ENCODE measurements at regions not wholly inside any gene's neighbourhood (a gene's known extent, or its start where the extent isn't known, plus 50 kb on each side); places are given as distances from the start of the nearest gene placed in this dataset.

- intact Hi-C loops (cut with micrococcal nuclease) = no loop called here
These were observed 200.5 kb upstream of the NLRP1 start for GRCh38 chr17:5784791-5785190.

GRCh38 chr17:5785338-5785737, 201.0 kb upstream of the NLRP1 start:
- intact Hi-C loops (cut with micrococcal nuclease) = no loop called here

- intact Hi-C loops (cut with micrococcal nuclease) = no loop called here
These were observed 201.7 kb upstream of the NLRP1 start for GRCh38 chr17:5785867-5786509.

GRCh38 chr17:5786510-5786875, 202.2 kb upstream of the NLRP1 start:
- intact Hi-C loops (cut with micrococcal nuclease) = no loop called here

GRCh38 chr17:5788266-5788900, 204.1 kb upstream of the NLRP1 start:
- intact Hi-C loops (cut with micrococcal nuclease) = no loop called here

- intact Hi-C loops (cut with micrococcal nuclease) = no loop called here
These were observed 205.2 kb upstream of the NLRP1 start for GRCh38 chr17:5789528-5789927.

GRCh38 chr17:5793157-5793556, 208.8 kb upstream of the NLRP1 start:
- intact Hi-C loops (cut with micrococcal nuclease) = no loop called here

GRCh38 chr17:5793899-5794298, 209.6 kb upstream of the NLRP1 start:
- intact Hi-C loops (cut with micrococcal nuclease) = no loop called here

GRCh38 chr17:5794385-5794784, 210.1 kb upstream of the NLRP1 start:
- intact Hi-C loops (cut with micrococcal nuclease) = no loop called here

GRCh38 chr17:5794881-5795506, 210.7 kb upstream of the NLRP1 start:
- intact Hi-C loops (cut with micrococcal nuclease) = no loop called here

GRCh38 chr17:5797447-5798050, 213.2 kb upstream of the NLRP1 start:
- intact Hi-C loops (cut with micrococcal nuclease) = no loop called here

GRCh38 chr17:5798094-5798493, 213.8 kb upstream of the NLRP1 start:
- intact Hi-C loops (cut with micrococcal nuclease) = no loop called here

GRCh38 chr17:5800131-5800530, 215.8 kb upstream of the NLRP1 start:
- intact Hi-C loops (cut with micrococcal nuclease) = no loop called here

- intact Hi-C loops (cut with micrococcal nuclease) = no loop called here
These were observed 216.3 kb upstream of the NLRP1 start for GRCh38 chr17:5800646-5801045.

- intact Hi-C loops (cut with micrococcal nuclease) = no loop called here
These were observed 219.9 kb upstream of the NLRP1 start for GRCh38 chr17:5804251-5804650.

GRCh38 chr17:5809056-5809455, 224.7 kb upstream of the NLRP1 start:
- intact Hi-C loops (cut with micrococcal nuclease) = no loop called here

GRCh38 chr17:5809580-5810188, 225.4 kb upstream of the NLRP1 start:
- intact Hi-C loops (cut with micrococcal nuclease) = no loop called here

- intact Hi-C loops (cut with micrococcal nuclease) = no loop called here
These were observed 228.3 kb upstream of the NLRP1 start for GRCh38 chr17:5812590-5812989.

GRCh38 chr17:5813357-5813756, 229.0 kb upstream of the NLRP1 start:
- intact Hi-C loops (cut with micrococcal nuclease) = no loop called here

- intact Hi-C loops (cut with micrococcal nuclease) = no loop called here
These were observed 231.1 kb upstream of the NLRP1 start for GRCh38 chr17:5815396-5815795.

- intact Hi-C loops (cut with micrococcal nuclease) = no loop called here
These were observed 232.3 kb upstream of the NLRP1 start for GRCh38 chr17:5816491-5817070.
